GM10248 (cell line): ENCODE measurements at regions not wholly inside any gene's neighbourhood (a gene's known extent, or its start where the extent isn't known, plus 50 kb on each side); places are given as distances from the start of the nearest gene placed in this dataset.

Experiments used
- CTCF ChIA-PET: fragments of 300-600 bp; sonication (Branson Sonifier 250); formaldehyde crosslinking; extraction: SDS; loops from one replicate; lab custom pipeline; 2021; ENCODE audit warnings: antibody characterized with exemption; lab: Yijun Ruan, JAX
- POLR2A ChIA-PET: fragments of 350-650 bp; sonication (Branson Sonifier 250); formaldehyde crosslinking; extraction: SDS; loops from one replicate; lab custom pipeline; 2020; ENCODE audit warnings: antibody characterized with exemption; lab: Yijun Ruan, JAX
- DNase-seq: peaks from one replicate; pipeline ENCODE4 v3.0.0; 2012; ENCODE audit errors: extremely low spot score
- TF ChIP-seq, protein P1 (sequence below): IDR thresholded peaks from 2 replicates; pipeline ENCODE4 v1.5.1; 2012; ENCODE audit warnings: mild to moderate bottlenecking, low read depth; ENCODE audit errors: extremely low read depth, missing control alignments, control extremely low read depth

DNA sequence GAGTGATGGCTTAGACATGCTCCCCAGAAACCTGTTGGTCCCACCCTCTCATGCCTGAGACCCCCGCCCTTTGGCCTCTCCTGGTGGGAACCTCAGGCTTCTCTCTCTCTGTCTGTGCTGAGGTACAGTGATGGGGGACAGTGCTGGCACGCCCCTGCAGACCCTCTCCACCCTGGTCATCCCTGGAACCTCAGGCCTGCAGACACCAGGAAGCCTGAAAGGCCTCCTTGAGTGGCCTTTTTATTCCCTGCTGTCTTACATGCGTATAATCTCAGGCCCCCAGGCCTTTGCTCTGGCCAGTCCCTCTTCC is 78.5 kb upstream of the MAFB start:
- POLR2A ChIA-PET, result no interaction called here
- TF ChIP-seq, protein P1, sequence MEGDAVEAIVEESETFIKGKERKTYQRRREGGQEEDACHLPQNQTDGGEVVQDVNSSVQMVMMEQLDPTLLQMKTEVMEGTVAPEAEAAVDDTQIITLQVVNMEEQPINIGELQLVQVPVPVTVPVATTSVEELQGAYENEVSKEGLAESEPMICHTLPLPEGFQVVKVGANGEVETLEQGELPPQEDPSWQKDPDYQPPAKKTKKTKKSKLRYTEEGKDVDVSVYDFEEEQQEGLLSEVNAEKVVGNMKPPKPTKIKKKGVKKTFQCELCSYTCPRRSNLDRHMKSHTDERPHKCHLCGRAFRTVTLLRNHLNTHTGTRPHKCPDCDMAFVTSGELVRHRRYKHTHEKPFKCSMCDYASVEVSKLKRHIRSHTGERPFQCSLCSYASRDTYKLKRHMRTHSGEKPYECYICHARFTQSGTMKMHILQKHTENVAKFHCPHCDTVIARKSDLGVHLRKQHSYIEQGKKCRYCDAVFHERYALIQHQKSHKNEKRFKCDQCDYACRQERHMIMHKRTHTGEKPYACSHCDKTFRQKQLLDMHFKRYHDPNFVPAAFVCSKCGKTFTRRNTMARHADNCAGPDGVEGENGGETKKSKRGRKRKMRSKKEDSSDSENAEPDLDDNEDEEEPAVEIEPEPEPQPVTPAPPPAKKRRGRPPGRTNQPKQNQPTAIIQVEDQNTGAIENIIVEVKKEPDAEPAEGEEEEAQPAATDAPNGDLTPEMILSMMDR, result no peak
- DNase-seq, result no peak
- CTCF ChIA-PET, result no interaction called here

- ChIA-PET CTCF (interaction anchor here (1.6 kb wide), 1 partner anchor 29 kb away, joined by 4 read pairs; no protein-coding TSS in a partner anchor), POLR2A (no interaction called here)
- TF ChIP-seq, protein P1, result no peak
- DNase-seq, result no peak
Measured at GRCh38 chr20:40768105-40768504, 79.1 kb upstream of the MAFB start.

DNA sequence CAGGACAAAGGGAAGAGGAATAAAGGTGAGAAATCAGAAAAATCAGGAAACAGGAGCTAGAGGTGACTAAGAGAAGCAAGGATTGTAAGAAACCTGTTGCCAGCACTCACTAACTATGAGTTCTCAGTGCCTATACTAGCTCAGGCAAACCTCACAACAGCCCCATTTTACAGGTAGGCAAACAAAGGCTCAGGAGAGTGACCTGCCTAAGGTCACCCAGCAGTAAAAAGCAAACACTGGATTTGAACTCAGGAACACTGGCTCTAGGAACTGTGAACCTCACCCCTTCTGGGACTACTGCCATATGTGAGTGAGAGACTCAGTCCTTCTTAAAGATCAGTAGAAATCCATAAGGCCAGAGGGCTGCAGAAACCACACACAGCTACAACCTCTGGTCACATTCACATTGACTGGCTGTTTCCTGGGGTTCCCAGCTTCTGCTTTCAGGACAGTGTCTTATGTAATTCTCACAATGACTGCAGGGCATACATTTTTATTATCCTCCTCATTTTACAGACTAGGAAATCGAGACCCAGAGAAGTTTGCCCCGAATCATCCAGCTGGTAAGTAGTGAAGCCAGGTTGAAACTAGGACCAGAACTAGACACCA is 80.7 kb upstream of the MAFB start:
- DNase-seq, result no peak
- TF ChIP-seq, protein P1, result no peak
- ChIA-PET POLR2A (no interaction called here), CTCF (interaction anchor here (0.7 to 1.6 kb wide), 4 partner anchors 9 to 194 kb away, joined by 3 to 4 read pairs (median 3); no protein-coding TSS in a partner anchor)

GRCh38 chr20:40770564-40771307 is 81.7 kb upstream of the MAFB start:
- TF ChIP-seq, protein P1, result no peak
- CTCF ChIA-PET, result interaction anchor here (1.4 kb wide), 1 partner anchor 8 kb away, joined by 3 read pairs; no protein-coding TSS in a partner anchor
- no peak for DNase-seq
- POLR2A ChIA-PET, result no interaction called here

DNA sequence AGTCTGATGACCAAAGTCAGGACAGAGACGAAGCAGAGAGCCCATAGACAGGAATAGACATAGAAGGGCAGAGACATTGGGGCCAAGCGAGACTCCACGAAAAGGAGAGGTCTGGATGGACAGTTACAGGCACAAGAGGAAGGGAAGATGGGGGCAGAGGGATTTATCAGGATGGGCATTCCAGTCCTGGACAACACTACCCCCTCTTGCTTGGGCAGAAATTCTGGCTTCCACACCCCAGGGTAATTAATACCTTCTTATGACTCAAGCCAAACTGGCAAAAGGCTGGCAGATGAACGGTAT is 82.2 kb upstream of the MAFB start:
- ChIA-PET POLR2A (no interaction called here), CTCF (no interaction called here)
- no peak for DNase-seq
- TF ChIP-seq, protein P1, result no peak

DNA sequence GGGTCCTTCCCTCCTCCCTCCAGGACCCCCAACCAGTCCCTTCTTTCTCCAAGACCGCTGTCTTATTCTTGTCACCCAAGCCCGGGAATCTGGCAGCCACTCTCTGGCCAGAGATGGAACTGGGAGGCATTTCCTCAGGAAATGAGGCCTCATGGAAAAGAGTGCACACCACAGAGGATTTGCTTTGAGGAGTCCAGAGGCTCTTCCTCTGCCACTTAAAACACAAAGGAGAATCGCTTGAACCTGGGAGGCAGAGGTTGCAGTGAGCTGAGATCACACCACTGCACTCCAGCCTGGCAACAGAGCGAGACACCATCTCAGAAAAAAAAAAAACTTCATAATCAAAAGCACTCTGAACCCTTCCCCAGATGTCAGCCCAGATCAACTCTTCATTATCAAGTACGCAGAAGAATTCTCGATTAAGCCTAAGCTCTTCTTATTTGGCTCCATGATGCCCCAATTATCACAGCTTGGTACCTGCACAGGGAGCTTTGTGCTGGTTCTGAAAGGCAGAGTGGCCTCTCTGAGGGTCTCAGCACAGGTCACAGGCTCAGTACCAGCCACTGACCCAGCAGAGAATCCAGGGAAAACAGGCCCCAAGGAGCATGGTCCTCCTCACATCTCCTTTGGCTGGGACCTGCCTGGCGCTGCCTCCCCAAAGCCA is 82.9 kb upstream of the MAFB start:
- CTCF ChIA-PET, result interaction anchor here (0.7 to 1.2 kb wide), 2 partner anchors 8 to 190 kb away, joined by 3 read pairs; no protein-coding TSS in a partner anchor
- TF ChIP-seq, protein P1, result no peak
- DNase-seq, result no peak
- POLR2A ChIA-PET, result no interaction called here
